A673 (cell line): ENCODE measurements at regions not wholly inside any gene's neighbourhood (a gene's known extent, or its start where the extent isn't known, plus 50 kb on each side); places are given as distances from the start of the nearest gene placed in this dataset.
"Not testable (repeated sequence)": the region's sequence is repeated elsewhere in the genome, so short reads cannot be mapped to it uniquely, and the experiment has no call there.

Experiments
- CTCF ChIP-seq: fragments of 300-800, 200-600 bp; sonication (generic); conservative IDR thresholded peaks from 2 replicates; pipeline ENCODE4 v1.5.1; 2017; ENCODE audit warnings: low read depth, mild to moderate bottlenecking, antibody characterized with exemption, low read length, moderate library complexity, mixed read lengths
- EZH2 ChIP-seq: fragments of 200-600 bp; sonication (generic); IDR thresholded peaks from 2 replicates; pipeline ENCODE4 v1.6.1; 2017; ENCODE audit warnings: borderline replicate concordance, low read depth, mild to moderate bottlenecking, mixed read lengths, antibody characterized with exemption, low read length; ENCODE audit not compliant: poor library complexity, severe bottlenecking

GRCh38 chr17:43303049-43303448 is 69.3 kb upstream of the RNU2-1 start:
- not testable (repeated sequence) for TF ChIP-seq CTCF, EZH2
